ENCODE measurements at regions not wholly inside any gene's neighbourhood (a gene's known extent, or its start where the extent isn't known, plus 50 kb on each side); places are given as distances from the start of the nearest gene placed in this dataset.
A peak's percentile ranks its signal among the peaks of the same experiment; 100 is the strongest.
"Not testable (repeated sequence)": the region's sequence is repeated elsewhere in the genome, so short reads cannot be mapped to it uniquely, and the experiment has no call there.

DNA sequence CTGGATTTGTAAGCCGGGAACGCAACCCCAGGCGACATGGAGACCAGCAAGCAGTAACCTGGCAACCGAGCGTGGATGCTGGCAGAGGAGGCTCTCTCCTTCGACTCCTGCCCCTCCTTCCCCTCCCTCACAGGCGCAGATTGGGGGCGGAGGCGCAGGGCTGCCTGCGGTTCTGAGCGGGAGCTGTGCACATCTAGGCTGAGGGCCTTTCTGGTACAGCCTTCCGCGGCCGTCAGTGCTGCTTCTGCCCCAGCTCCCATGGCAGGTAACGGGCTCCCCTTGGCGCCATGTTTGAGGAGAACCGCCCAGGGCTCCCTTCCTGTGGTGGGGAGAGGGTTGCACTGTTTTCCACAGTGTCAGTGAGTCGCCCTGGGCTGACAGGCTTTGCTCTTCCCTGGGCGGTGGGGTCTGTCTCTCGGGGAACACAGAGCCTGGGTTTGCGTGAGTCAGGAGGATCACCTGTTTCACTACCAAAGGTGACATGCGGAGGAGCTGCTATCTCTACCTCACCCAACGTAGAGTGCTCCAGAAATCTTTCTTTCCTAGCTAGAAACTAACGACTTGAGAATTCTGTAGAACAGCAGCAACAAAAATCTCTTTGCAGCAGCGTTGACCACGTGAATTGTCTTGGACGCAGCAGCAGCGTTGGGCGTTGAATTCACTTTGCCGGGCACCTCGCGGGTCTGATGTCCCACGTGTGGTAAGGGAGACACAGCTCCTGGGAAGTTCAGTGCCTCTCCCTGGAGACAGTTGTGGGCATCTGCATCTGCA is 154.8 kb upstream of the COBL start:
- DNase-seq, result no peak

- peak in 1 of 2 donors; percentile 10 for DNase-seq
Measured at GRCh38 chr7:51467384-51468017, 150.9 kb upstream of the COBL start.

DNA sequence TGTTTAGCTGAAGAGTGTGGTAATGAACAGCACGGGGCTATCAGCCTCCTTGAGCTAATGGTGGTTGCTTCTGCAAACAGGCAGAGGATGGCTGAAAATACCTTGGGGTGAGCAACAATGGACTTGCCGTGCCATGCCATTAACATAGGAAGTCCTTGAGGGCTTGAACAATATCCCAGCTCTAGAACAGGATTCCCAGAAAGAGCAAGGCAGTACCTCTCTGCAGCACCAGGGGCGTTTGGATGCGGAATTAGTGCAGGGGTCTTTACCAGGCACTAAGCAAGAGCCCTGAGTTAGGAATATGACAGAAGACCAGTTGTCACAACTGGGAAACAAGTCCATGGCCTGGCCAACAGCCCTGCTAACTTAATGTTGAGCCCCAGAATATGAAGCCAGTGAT is 143.2 kb upstream of the COBL start:
- no peak for DNase-seq

- DNase-seq, result no peak
Measured at GRCh38 chr7:51458693-51459092, 142.1 kb upstream of the COBL start.

DNA sequence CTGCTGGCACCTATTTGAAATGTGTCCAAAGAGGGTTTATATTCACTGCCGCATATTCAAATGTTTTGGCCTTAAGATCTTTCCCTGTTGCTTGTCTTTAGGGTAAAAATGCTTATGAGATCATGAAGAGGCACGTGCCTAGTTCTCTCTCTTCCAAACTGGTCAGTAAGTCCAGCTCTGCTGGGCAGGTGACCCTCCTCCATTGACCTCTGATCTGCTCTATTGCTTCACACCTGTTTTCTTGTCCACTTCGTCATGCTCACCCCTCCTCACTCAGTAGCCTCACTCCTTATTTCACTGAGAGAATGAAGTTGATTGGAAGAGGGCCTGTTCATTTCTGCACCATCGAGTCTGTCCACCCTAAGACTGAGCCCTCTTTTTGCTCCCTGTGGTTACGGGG is 140.5 kb upstream of the COBL start:
- DNase-seq, result no peak

- DNase-seq, result no peak
Measured at GRCh38 chr7:51456431-51457060, 139.9 kb upstream of the COBL start.

- DNase-seq, result no peak
Measured at GRCh38 chr7:51455948-51456347, 139.3 kb upstream of the COBL start.

- DNase-seq, result no peak
Measured at GRCh38 chr7:51455513-51455912, 138.9 kb upstream of the COBL start.

DNA sequence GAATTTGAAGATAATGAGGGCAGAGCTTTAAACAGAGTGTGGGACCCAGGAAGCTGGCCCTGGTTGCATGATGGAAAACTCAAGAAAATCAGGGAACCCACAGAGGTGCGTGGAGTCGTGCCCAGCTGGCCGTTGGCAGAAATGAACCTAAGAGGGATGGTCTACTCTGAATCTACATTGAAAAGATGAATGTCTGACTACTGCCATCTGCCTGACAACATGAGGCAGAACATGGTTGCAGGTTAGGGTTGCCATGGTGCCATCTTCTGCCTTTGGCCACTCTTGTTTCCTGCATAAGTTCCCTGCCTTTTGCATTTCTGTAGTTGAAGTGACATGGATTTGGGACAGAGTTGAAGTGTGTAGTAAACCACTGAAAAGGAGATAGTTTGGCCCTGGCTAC is 138.5 kb upstream of the COBL start:
- no peak for DNase-seq

DNA sequence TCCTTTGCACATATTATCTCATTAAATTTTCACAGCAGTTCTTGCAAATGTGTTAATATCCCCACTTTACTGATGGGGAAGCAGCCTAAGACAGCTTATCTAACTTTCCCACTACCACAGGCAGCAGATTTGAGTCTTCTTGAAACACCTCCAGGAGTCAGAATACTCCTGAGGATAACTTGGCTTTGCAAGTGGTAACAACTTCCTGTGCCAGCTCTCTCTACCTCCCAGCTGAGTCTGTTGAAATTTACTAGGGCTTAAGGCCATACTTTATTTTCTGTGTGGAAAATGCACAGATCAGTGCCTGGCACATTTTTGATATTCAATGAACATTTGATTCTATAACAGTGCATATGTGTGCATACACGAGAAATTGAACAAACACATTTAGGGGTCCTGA is 136.1 kb upstream of the COBL start:
- DNase-seq, result no peak

GRCh38 chr7:51451751-51452476 is 135.3 kb upstream of the COBL start:
- no peak for DNase-seq

GRCh38 chr7:51450541-51450940 is 133.9 kb upstream of the COBL start:
- DNase-seq, result no peak

- no peak for DNase-seq
Measured at GRCh38 chr7:51446785-51447184, 130.2 kb upstream of the COBL start.

DNA sequence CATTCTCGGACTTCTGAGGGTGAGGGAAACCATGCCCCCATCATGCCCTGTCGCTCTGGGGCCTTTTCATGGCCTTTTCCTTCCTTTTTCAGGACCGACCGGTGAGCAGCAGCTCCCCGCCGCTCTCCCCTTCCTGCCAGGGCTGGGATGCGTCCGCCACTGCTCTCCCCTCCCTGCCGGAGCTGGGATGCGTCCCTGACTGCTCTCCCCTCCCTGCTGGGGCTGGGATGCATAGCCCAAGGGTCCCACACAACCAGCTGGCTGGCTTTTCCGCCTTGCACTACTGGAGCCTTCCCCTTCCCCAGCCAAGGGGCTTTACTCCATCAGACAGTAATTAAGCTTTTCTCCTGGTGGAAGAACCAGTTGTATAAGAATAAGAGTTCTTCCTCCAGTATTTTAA is 129.7 kb upstream of the COBL start:
- DNase-seq, result no peak

- DNase-seq, result no peak
Measured at GRCh38 chr7:51444936-51445335, 128.3 kb upstream of the COBL start.

DNA sequence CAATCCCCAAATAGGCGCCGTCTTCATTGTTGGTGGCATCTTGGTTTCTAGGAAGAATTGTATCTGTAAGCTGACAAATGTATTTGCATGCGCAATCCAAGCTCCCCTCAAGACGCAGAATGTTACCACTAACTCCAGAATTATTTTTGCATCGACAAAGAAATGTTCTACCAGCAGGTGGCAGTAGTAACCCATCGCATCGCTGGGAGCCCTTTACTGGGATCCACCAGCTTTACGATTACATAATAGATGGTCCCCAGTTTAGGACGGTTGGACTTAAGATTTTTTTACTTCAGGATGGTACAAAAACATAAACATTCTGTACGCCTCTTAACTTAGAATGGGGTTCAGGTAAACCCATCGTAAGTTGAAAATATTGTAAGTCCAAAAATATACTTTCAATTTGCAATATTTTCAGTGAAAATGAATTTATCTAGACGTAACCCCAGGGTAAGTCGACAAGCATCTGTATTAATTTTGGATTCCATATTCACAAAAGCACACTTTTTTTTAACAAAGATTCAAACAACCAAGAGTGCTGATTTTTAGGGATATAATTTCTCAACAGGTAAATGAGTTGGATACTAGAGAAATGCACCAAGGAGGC is 114.0 kb upstream of the COBL start:
- DNase-seq, result peak in 1 of 2 donors; percentile 41

DNA sequence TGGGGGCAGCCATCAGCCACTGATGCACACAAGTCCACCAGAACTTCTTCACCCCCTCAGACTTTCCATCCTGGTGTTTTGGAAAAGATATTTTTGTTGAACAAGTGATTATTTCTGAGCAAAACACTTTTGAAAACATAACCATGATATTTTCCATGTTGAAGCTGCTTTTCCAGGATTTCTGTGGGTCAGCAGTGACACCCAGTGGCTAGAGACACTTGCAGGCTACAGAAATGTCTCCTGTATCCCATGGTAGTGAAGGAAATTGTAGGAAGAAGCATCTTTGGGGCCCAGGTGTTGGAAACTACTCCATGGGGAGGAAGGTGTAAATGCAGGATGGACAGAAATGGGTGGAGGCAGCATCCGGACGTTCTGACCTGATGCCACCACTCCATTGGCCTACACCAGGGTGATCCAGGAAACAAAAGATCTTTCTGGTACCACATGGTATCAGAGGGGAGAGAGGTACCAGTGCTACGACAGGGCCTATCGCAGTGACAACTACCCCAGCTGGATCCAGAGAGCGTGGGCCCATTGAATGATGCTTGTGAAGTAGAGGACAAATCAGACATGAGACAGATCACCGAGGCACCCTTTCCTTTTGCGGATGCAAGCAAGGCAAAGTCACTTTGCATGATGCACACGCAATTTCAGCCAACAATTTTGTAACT is 111.7 kb upstream of the COBL start:
- no peak for DNase-seq

DNA sequence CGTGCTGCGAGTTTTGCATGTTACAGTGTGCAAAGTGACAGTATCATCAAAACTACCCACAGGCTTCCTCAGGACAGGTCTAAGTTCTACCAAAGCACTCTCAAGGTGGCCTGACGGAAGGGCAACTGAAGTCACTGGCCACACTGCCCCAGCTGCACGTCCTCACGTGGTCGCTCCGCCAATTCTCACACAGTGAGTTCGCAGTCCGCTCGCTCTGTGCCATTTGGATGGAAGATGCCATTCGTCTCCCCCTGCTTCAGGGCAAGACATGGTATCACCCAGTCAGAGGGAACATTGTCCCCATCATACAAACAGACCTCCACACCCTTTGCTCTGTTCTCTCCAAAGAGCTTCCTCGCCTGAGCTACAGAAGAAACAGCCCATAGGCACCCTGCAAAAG is 109.6 kb upstream of the COBL start:
- no peak for DNase-seq

- DNase-seq, result not testable (repeated sequence)
Measured at GRCh38 chr7:51409934-51410333, 93.3 kb upstream of the COBL start.

DNA sequence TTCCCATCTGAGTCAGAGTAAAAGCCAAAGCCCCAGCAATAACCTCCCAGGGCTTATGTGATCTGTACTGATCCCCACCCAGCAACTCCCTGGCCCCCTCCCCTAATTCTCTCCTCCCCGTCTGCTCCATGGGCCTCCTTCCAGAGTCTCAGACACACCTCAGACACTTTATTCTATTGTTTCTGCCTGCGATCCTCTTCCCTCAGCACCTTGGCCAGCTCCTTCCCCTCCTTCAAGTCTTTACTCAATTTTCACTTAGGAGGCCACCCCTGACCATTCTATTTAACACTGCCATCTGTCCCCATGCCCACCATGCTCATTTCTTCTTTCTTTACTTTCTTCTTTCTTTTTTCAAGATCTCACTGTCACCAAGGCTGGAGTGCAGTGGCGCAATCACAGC is 81.0 kb upstream of the COBL start:
- DNase-seq, result not testable (repeated sequence)

GRCh38 chr7:51393003-51393402 is 76.4 kb upstream of the COBL start:
- DNase-seq, result not testable (repeated sequence)

DNA sequence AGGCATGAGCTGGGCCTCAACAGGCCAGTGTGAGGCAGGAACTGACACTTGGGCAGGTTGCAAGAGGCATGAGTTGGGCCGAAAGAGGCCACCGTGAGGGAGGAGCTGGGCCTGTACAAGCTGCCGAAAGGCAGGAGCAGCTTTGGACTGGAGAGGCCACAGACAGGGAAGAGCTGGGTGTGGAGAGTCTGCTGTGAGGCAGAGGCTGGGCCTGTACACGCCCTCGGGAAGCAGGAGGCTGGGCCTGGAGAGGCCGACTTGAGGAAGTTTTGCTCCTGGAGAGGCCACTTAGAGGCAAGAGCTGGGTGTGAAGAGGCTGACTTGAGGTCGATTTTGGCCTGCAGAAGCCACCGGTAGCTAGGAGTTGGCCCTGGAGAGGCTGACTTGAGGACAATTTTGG is 73.3 kb upstream of the COBL start:
- DNase-seq, result not testable (repeated sequence)

Data from CD4-positive, alpha-beta T cell treated with Interferon alpha-2 for 1 hour (primary cell).